ENCODE measurements at regions not wholly inside any gene's neighbourhood (a gene's known extent, or its start where the extent isn't known, plus 50 kb on each side); places are given as distances from the start of the nearest gene placed in this dataset.

DNA sequence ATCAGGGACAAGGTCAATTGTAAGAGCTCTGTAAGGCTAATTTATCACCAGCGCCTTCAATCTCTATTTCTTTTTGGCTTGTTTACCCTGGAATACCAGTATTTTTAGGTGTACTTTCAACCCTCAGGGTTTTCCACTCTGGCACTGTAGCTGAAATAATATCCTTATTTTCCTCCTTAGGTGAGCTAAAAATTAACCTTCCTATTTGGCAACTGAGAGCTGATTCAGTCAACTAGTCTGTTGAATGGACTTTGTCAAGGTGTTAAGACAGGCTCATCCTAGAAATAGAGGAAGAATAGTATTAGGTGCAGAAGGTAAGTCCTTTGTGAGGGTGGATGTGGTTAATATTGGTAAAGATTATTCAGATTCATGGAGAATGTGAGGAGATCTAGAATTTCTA lies 101.3 kb upstream of the BANK1 start:
- Mint-ChIP-seq H3K4me1 (no peaks in the 10 kb centered on the region), H3K27ac (ENCODE audit: unreplicated experiment) (no peak overlapping the region), H3K36me3 (ENCODE audit: low read depth) (no peaks in the 10 kb centered on the region), H3K9me3 (no peaks in the 10 kb centered on the region), H3K4me3 (no peak overlapping the region), H3K27me3 (ENCODE audit: low read depth) (no peaks in the 10 kb centered on the region)
- DNase-seq (ENCODE audit: low read depth, low spot score): no peak
- TF ChIP-seq, protein P1, sequence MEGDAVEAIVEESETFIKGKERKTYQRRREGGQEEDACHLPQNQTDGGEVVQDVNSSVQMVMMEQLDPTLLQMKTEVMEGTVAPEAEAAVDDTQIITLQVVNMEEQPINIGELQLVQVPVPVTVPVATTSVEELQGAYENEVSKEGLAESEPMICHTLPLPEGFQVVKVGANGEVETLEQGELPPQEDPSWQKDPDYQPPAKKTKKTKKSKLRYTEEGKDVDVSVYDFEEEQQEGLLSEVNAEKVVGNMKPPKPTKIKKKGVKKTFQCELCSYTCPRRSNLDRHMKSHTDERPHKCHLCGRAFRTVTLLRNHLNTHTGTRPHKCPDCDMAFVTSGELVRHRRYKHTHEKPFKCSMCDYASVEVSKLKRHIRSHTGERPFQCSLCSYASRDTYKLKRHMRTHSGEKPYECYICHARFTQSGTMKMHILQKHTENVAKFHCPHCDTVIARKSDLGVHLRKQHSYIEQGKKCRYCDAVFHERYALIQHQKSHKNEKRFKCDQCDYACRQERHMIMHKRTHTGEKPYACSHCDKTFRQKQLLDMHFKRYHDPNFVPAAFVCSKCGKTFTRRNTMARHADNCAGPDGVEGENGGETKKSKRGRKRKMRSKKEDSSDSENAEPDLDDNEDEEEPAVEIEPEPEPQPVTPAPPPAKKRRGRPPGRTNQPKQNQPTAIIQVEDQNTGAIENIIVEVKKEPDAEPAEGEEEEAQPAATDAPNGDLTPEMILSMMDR (conservative IDR thresholded peaks at IDR 0.05): no peak

DNA sequence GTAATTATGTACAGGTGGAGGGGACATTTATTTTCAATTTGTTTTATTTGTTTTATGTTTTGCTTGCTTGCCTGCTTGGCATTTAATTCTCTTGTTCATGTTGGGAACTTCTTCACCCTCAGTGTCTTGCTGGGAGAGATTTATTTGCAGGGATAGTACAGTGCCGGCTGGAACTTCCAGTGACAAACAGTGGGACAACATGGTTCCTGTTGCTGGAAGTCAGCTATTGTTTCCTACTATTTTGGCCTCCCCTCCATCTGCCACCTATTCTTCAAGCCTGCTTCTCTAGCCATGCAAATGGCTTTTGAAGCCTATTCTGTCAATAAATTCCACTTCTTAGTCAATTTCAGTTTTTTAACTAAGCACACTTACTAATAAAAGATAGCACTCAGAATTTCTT lies 105.4 kb upstream of the BANK1 start:
- no peak for DNase-seq (ENCODE audit: low read depth, low spot score)
- Mint-ChIP-seq H3K9me3 (no peaks in the 10 kb centered on the region), H3K4me3 (no peak overlapping the region), H3K27me3 (ENCODE audit: low read depth) (no peaks in the 10 kb centered on the region), H3K27ac (ENCODE audit: unreplicated experiment) (no peak overlapping the region), H3K4me1 (no peaks in the 10 kb centered on the region), H3K36me3 (ENCODE audit: low read depth) (no peaks in the 10 kb centered on the region)
- TF ChIP-seq, protein P1 (conservative IDR thresholded peaks at IDR 0.05): no peak

GRCh38 chr4:101682946-101683345 lies 107.6 kb upstream of the BANK1 start:
- no peak overlapping the region for H3K4me3 Mint-ChIP-seq
- no peaks in the 10 kb centered on the region for H3K27me3 Mint-ChIP-seq (ENCODE audit: low read depth)
- TF ChIP-seq, protein P1 (conservative IDR thresholded peaks at IDR 0.05): no peak
- no peak overlapping the region for H3K27ac Mint-ChIP-seq (ENCODE audit: unreplicated experiment)
- no peaks in the 10 kb centered on the region for H3K9me3 Mint-ChIP-seq
- no peaks in the 10 kb centered on the region for H3K36me3 Mint-ChIP-seq (ENCODE audit: low read depth)
- DNase-seq (ENCODE audit: low read depth, low spot score): no peak
- H3K4me1 Mint-ChIP-seq: no peaks in the 10 kb centered on the region

DNA sequence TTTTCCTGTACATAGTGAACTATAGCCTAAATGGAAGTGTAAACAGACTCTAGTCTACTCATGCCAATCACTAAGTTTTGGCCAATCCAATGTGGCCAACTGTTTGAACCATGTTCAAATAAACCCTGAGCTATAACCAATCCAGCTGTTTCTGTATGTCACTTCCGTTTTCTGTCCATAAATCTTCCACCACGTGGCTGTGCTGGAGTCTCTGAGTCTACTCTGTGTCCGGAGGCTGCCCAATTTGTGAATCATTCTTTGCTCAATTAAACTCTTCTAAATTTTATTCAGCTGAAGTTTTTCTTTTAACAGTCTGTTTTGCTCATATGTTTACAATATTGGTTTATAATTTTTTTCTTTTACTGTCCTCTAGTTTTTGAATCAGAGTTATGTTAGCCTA lies 112.3 kb upstream of the BANK1 start:
- Mint-ChIP-seq H3K27me3 (ENCODE audit: low read depth) (no peaks in the 10 kb centered on the region), H3K9me3 (peaks cover 2% of the 10 kb centered on the region), H3K4me3 (no peak overlapping the region), H3K27ac (ENCODE audit: unreplicated experiment) (no peak overlapping the region), H3K36me3 (ENCODE audit: low read depth) (no peaks in the 10 kb centered on the region), H3K4me1 (no peaks in the 10 kb centered on the region)
- TF ChIP-seq, protein P1 (conservative IDR thresholded peaks at IDR 0.05): no peak
- DNase-seq (ENCODE audit: low read depth, low spot score): no peak

DNA sequence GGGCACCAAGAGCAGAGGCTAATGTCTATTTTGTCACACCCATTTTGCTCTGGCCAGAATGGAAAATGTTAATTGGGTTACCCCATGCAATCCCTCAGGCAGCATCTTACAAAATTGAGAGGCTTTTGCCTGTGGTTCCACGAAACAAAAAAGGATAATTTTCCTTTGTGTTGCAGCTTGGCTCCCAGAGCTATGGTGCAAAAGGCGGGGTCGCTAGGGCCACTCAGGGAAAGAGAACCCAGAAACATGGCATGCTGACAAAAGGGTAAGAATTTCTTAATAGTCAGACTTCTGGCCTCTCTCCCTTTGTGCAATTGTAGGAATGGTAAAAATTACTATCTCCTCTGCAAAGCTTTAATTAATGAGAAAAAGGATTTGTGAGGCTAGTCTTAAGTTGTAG lies 119.6 kb upstream of the BANK1 start:
- no peak overlapping the region for H3K27ac Mint-ChIP-seq (ENCODE audit: unreplicated experiment)
- DNase-seq (ENCODE audit: low read depth, low spot score): no peak
- H3K27me3 Mint-ChIP-seq (ENCODE audit: low read depth): no peaks in the 10 kb centered on the region
- TF ChIP-seq, protein P1 (conservative IDR thresholded peaks at IDR 0.05): no peak
- H3K9me3 Mint-ChIP-seq: peaks cover 2% of the 10 kb centered on the region
- no peak overlapping the region for H3K4me3 Mint-ChIP-seq
- H3K4me1 Mint-ChIP-seq: no peaks in the 10 kb centered on the region
- no peaks in the 10 kb centered on the region for H3K36me3 Mint-ChIP-seq (ENCODE audit: low read depth)

DNA sequence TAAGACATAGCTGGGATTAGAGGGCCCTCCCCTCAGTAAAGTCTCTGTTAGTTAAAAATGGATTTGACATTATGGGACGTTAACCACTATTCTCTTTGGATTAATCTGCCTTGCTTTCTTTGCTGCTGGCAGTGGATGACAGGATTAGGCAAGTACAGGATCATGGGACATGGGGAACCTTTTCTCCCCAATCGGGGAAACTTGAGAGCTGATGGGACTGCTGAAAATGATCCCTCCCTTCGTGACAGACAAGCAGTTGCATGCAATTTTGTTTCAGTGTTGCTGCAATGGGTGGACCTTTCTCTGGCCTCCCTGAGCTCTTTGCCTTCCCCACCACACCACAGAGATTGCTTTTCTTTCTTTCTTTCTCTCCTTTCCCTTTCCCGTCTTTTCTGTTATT lies 120.2 kb upstream of the BANK1 start:
- no peak overlapping the region for H3K4me3 Mint-ChIP-seq
- H3K27ac Mint-ChIP-seq (ENCODE audit: unreplicated experiment): no peak overlapping the region
- H3K9me3 Mint-ChIP-seq: peaks cover 2% of the 10 kb centered on the region
- H3K4me1 Mint-ChIP-seq: no peaks in the 10 kb centered on the region
- no peaks in the 10 kb centered on the region for H3K27me3 Mint-ChIP-seq (ENCODE audit: low read depth)
- DNase-seq (ENCODE audit: low read depth, low spot score): no peak
- TF ChIP-seq, protein P1 (conservative IDR thresholded peaks at IDR 0.05): no peak
- no peaks in the 10 kb centered on the region for H3K36me3 Mint-ChIP-seq (ENCODE audit: low read depth)

Data from neural crest cell (in vitro differentiated cells).